GM19351 (cell line): ENCODE measurements at regions not wholly inside any gene's neighbourhood (a gene's known extent, or its start where the extent isn't known, plus 50 kb on each side); places are given as distances from the start of the nearest gene placed in this dataset.

ENCODE experiments used
- ATAC-seq: cut with Tn5 transposase; IDR thresholded peaks from one replicate; pipeline ENCODE4 v1.9.1; 2021; ENCODE audit warnings: mild to moderate bottlenecking, moderate library complexity; ENCODE audit not compliant: unreplicated experiment

- no peak for ATAC-seq
These were observed 377.2 kb downstream of the MN1 start for GRCh38 chr22:27424319-27424718.

- ATAC-seq = no peak
These were observed 372.1 kb downstream of the MN1 start for GRCh38 chr22:27429476-27429875.

- ATAC-seq = no peak
These were observed 370.5 kb downstream of the MN1 start for GRCh38 chr22:27431081-27431480.

GRCh38 chr22:27431896-27432295 lies 369.7 kb downstream of the MN1 start:
- no peak for ATAC-seq

DNA sequence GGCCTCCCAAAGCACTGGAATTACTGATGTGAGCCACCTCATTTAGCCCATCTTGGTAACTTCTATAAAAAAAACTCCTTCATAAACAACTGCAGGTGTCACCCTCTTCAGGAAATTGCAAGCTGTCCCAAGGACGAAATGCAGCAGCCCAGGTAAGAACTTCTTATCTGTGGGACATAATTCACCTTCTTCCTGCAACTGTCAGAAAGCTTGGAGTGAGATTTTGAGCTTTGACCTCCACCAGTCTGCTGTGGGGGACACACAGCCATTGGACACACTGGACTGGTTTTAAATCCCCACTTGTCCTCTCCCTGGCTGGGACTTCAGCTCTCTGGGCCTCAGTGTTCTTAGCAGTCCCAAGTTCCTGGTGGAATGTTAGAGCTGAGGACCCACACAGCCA lies 368.5 kb downstream of the MN1 start:
- no peak for ATAC-seq

- ATAC-seq = no peak
These were observed 367.9 kb downstream of the MN1 start for GRCh38 chr22:27433585-27434190.

DNA sequence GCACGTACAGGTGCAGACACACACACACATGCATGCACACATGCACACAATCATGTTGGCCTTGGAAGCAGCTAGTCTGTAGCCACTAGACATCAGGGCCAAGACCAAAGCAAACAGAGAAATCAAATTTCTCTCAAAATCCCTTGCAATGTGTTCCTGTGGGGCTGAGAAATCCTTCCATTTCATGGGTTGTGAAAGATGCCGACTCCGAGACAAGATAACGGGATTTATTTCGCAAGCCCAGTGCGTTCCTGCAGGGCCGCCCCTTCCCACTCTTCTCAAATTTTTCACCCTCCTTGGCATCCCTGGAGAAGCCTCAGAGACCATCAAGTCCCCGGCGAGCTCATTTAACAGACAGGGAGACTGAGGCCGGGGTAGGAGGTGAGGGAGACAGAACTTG lies 366.7 kb downstream of the MN1 start:
- no peak for ATAC-seq

DNA sequence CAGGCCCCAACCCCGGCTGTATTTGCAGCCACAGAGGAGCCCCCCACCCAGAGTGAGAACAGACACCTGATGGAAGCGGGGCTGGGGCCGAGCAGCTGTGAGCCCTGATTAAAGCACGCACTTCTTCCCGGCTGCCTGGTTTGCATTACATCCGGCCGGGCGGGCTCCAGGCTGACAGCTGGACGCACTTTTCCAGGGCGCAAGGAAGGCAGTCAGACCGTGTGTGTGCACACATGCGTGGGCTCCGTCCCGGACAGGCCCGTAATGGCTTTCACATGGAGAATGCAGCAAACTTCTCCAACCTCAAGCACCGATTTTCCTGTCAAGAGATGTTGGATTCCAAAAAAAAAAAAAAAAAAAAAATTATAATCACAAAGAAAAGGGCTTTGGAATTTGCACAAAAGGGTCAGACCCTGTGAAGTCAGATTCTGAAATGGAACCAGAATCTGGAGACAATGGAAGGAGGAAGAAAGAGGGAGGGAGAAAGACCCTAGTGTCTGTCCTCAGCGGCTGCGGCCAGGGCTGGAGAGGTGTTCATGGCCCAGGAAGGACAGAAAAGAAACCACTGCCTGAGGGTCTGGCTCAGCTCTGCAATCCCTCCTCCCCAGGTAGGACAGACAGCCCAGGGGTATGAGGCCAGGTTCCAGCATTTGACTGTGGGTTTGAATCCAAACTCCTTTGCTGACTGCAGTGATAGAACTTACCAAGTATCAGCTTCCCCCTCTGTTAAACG lies 365.5 kb downstream of the MN1 start:
- ATAC-seq = no peak

DNA sequence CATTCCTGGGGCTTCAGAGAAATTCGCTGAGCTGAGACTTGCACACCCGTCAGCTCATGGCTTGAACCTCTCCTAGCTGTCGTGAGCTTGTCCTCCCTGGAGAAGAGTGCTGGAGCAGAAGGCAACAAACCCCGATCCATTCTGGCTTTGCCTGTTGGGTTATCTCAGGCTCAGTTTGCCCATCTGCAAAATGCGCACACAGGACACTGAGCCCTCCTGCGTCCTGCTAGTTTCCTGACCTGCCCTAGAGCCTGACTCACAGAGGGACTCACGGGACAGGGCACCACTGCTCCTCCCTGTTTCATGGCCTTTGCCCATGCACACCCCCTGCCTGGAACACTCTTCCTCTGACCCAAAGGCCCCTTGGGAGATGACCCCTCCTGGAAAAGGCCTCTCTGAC lies 365.0 kb downstream of the MN1 start:
- ATAC-seq = no peak

GRCh38 chr22:27437570-27437969 lies 364.0 kb downstream of the MN1 start:
- ATAC-seq = no peak

- no peak for ATAC-seq
These were observed 363.1 kb downstream of the MN1 start for GRCh38 chr22:27438271-27438980.

DNA sequence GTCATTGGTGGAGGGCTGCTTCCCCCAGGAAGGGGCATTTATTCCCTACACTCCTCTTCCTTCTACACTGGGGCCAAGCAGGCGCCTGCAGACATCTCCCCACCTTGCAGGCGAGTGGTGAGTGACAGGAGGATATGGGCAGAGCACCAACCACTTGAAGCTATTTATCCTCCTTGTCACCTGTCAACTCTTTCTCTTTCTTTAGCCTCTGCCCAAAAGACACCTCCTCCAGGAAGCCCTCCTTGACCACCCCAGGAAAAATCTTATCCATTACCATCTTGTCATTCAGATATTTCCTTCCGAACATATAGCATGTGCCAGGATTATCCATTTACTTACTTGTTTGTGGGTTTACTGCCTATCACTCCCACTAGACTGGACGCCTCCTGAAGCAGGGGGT lies 362.4 kb downstream of the MN1 start:
- no peak for ATAC-seq

DNA sequence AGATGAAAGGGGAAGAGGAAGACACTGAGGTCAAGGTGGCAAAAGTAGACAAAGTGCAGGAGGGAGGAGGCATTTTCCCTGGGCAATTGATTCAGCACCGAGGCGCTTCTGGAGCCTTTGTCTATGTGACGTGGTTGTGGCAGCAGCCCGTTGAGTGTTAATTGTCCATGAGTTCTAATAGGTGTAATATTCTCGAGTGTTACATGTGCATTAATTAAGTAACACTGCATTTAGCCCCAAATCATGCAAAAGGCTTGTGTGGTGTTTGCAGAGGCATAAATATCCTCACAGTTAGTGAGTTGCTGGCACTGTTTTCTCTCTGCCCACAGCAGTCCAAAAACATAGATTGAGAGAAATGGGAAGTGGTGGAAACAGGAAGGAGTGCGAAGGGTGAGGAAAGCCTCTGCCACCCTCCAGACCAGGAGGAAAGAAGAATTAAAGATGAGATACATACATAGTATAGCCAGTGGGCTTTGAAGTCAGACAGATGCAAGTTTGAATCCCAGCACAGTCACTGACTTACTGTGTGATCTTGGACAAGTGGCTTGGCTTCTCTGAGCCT lies 361.2 kb downstream of the MN1 start:
- no peak for ATAC-seq

DNA sequence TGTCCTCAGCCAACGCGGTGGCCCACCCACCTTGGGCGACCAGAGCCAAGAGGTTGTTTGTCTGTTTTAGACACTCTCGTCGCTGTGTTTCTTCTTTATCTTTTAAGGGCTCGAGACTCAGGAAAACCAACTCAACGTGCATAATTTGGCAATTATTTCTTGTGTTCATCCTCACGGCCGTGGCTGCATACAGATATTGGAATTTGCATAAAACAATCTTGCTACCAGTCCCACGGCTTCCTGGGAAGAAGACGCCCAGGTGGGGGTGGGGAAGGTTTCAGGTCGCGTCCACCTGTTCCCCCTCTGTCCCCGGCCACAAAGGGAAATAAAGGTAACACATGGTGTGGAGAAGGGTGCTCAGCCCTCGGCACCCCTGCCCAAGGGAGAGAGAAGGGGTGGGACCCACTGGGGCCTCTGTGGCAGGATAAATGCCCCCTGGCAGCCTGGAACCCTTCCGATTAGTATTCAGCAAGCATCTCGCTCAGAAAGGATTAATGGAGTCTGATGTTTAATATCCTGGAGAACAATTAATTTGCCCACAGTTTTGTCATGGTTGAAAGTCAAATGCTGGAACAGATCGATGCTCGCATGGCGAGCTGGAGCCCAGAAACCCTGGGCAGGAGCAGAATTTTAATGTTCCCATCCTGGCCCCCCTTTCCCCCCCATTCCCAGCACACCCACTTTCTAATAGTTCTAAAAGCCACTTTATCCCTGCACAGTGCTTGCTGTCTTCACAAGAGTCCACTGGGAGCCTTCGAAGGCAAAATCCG lies 359.7 kb downstream of the MN1 start:
- ATAC-seq = no peak

GRCh38 chr22:27443306-27443705 lies 358.2 kb downstream of the MN1 start:
- ATAC-seq = no peak

DNA sequence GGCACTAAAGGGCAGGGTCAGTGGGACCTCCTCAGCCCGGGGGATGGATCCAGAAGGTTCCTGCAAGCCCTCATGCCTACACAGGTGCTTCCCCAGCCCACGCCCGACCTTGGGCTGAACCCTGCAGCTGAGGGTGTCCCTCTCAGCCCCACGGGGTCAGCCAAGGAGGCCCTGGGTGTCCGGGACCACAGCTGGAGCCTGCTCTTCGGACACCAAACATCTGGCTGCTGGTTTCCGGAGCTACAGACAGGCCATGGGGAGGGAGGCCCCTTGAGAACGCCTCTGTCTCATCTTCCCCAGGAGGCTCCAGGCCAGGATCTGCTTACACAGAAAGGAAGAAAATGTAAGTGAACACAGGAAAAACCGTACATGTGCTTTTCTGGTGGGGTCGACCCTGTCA lies 355.7 kb downstream of the MN1 start:
- ATAC-seq = no peak

- no peak for ATAC-seq
These were observed 354.3 kb downstream of the MN1 start for GRCh38 chr22:27447289-27447688.

GRCh38 chr22:27450448-27450847 lies 351.1 kb downstream of the MN1 start:
- ATAC-seq = no peak

GRCh38 chr22:27452245-27452644 lies 349.3 kb downstream of the MN1 start:
- no peak for ATAC-seq

DNA sequence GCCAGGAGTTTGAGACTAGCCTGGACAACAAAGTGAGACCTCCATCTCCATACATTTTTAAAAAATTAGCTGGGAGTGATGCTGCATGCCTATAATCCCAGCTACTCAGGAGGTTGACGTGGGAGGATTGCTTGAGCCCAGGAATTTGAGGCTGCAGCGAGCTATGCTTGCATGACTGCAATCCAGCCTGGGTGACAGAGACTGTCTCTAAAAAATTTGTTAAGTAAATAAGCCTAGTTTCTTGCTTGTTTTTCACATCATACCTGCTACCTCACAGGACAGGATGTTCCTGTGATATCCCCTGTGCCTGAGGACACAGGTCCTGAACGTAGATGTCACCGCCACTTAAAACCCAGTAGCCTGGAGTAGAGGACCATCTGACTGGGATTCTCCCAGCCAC lies 348.6 kb downstream of the MN1 start:
- no peak for ATAC-seq

DNA sequence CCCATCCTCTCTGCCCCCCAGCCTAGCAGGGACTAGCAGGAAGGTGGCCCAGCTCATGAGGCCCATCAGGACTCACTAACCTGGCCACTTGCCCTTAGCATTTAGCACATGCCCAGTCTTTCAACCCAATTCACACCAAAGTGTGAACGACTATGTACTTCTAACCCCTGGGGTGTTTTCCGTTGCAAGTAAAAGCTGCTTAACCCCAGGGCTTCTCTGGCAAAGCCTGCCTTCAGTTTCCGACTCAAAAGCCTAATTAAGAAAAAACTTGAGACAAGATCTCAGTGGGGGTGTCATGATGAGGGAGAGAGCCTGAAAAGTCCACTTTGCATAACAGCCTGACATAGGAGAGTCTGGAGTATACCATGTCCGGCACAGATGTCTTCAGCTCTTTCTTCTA lies 347.8 kb downstream of the MN1 start:
- ATAC-seq = no peak
